K562 (cell line): ENCODE measurements at regions not wholly inside any gene's neighbourhood (a gene's known extent, or its start where the extent isn't known, plus 50 kb on each side); places are given as distances from the start of the nearest gene placed in this dataset.

Source experiments
- ATAC-seq: fragments of 200-7000 bp; cut with Tn5 transposase; 3 replicates; pipeline ENCODE4 v1.9.1; 2020; ENCODE audit warnings: moderate library complexity
- BruUV-seq: library from RNA; stranded (reverse); fragments of 400-500 nt; replicated peaks from 2 replicates; lab custom pipeline; 2021; lab: Mats Ljungman, UMichigan
- CTCF ChIA-PET: fragments of 300-600 bp; formaldehyde crosslinking; extraction: SDS; loops from one replicate; lab custom pipeline; 2021; ENCODE audit warnings: low intra/inter-chr PET ratio; lab: Yijun Ruan, JAX
- POLR2A ChIA-PET: fragments of 300-600, 350-650 bp; sonication (Branson Sonifier 250); formaldehyde crosslinking; extraction: SDS; loops from one replicate; lab custom pipeline; 2021; ENCODE audit warnings: antibody characterized with exemption, inconsistent platforms; lab: Yijun Ruan, JAX
- DNase-seq, 4 experiments: peaks; one replicate each; pipeline versions ENCODE4 v3.0.0 to v3.0.0-alpha.2; 2011 to 2018; ENCODE audit warnings: low spot score in 3 of 4, mixed read lengths in 3 of 4; ENCODE audit errors: extremely low read depth in 1 of 4
- FAIRE-seq: peaks from 2 replicates; lab custom pipeline; 2011; peaks lifted over from hg19 to GRCh38; lab: Jason Lieb, UNC
- H2AFZ ChIP-seq: 2 replicates; pipeline ENCODE4 v1.6.0; 2011; ENCODE audit warnings: low read depth, low read length, control low read depth, inconsistent platforms
- H3K27ac ChIP-seq: fragments of 200-600 bp; 3 replicates; pipeline ENCODE4 v1.8.0; 2011; ENCODE audit warnings: low read depth, mild to moderate bottlenecking, control low read depth, inconsistent platforms, low read length, moderate library complexity, mixed read lengths; ENCODE audit errors: extremely low read depth
- H3K27me3 ChIP-seq, 2 experiments: fragments of 300-600 bp in 1 of 2; 2 replicates in 1 of 2; 3 replicates in 1 of 2; pipeline versions ENCODE4 v1.6.0 to v1.8.0; 2011; ENCODE audit warnings: inconsistent platforms in 2 of 2, low read length in 2 of 2, mild to moderate bottlenecking in 1 of 2, mixed read lengths in 1 of 2, moderate library complexity in 1 of 2; ENCODE audit not compliant: control insufficient read depth in 2 of 2, insufficient read depth in 2 of 2
- H3K36me3 ChIP-seq: fragments of 300-600 bp; 3 replicates; pipeline ENCODE4 v1.8.0; 2011; ENCODE audit warnings: mild to moderate bottlenecking, low read length, inconsistent platforms; ENCODE audit not compliant: control insufficient read depth, insufficient read depth
- H3K4me1 ChIP-seq, 2 experiments: fragments of 200-600 bp in 1 of 2; replicated peaks in 1 of 2; 2 replicates in 1 of 2; 3 replicates in 1 of 2; pipeline versions ENCODE4 v1.5.1 to v1.8.0; 2011; ENCODE audit warnings: inconsistent platforms in 2 of 2, low read length in 2 of 2, mild to moderate bottlenecking in 1 of 2, mixed read lengths in 1 of 2, moderate library complexity in 1 of 2; ENCODE audit not compliant: control insufficient read depth in 2 of 2, insufficient read depth in 2 of 2
- H3K4me2 ChIP-seq: 2 replicates; pipeline ENCODE4 v1.6.1; 2011; ENCODE audit warnings: low read length, control low read depth, inconsistent platforms, mixed read lengths; ENCODE audit not compliant: insufficient read depth
- H3K4me3 ChIP-seq: fragments of 200-600 bp; sonication (generic), shearing (Covaris generic); 2 replicates; pipeline ENCODE4 v1.5.1; 2016; ENCODE audit warnings: control low read depth, inconsistent platforms
- H3K79me2 ChIP-seq: fragments of 200-600 bp; 3 replicates; pipeline ENCODE4 v1.8.0; 2011; ENCODE audit warnings: low read length, inconsistent platforms; ENCODE audit not compliant: control insufficient read depth, insufficient read depth
- H3K9ac ChIP-seq, 2 experiments: 2 replicates each; pipeline versions ENCODE4 v1.6.0 to v1.6.1; 2011; ENCODE audit warnings: low read depth in 2 of 2, low read length in 2 of 2, control low read depth in 1 of 2, inconsistent platforms in 1 of 2, mild to moderate bottlenecking in 1 of 2, mixed read lengths in 1 of 2; ENCODE audit not compliant: insufficient read depth in 1 of 2
- H3K9me1 ChIP-seq: one replicate; pipeline ENCODE4 v1.6.0; 2011; ENCODE audit warnings: inconsistent platforms, mild to moderate bottlenecking, low read length, moderate library complexity; ENCODE audit not compliant: control insufficient read depth, insufficient read depth
- H3K9me3 ChIP-seq: replicated peaks from 2 replicates; pipeline ENCODE4 v1.5.1; 2011; ENCODE audit warnings: low read depth, low read length, inconsistent platforms; ENCODE audit not compliant: control insufficient read depth, insufficient read depth
- H4K20me1 ChIP-seq: replicated peaks from 2 replicates; pipeline ENCODE4 v1.6.1; 2011; ENCODE audit warnings: low read length, inconsistent platforms, mixed read lengths; ENCODE audit not compliant: control insufficient read depth, insufficient read depth
- CHD2 ChIP-seq: IDR thresholded peaks from 2 replicates; pipeline ENCODE4 v1.6.1; 2011; ENCODE audit warnings: low read depth, low read length
- CHD4 ChIP-seq: fragments of 200-600 bp; sonication (generic); IDR thresholded peaks from 3 replicates; pipeline ENCODE4 v1.6.1; 2012; ENCODE audit warnings: low read depth, mild to moderate bottlenecking, mixed read lengths, low read length, inconsistent platforms; ENCODE audit not compliant: insufficient read depth, insufficient replicate concordance, poor library complexity, severe bottlenecking
- EP400 ChIP-seq: fragments of 450-650 bp; IDR thresholded peaks from 2 replicates; pipeline ENCODE4 v1.6.1; 2017; ENCODE audit warnings: antibody characterized with exemption, mild to moderate bottlenecking, moderate library complexity
- FOXJ3 ChIP-seq: sonication (generic); formaldehyde crosslinking; IDR thresholded peaks from 2 replicates; pipeline ENCODE4 v1.4.0; 2020; ENCODE audit warnings: mild to moderate bottlenecking, missing genetic modification reagents
- IRF2 ChIP-seq: sonication (generic); formaldehyde crosslinking; IDR thresholded peaks from 2 replicates; pipeline ENCODE4 v1.8.1; 2022; ENCODE audit warnings: mild to moderate bottlenecking, missing genetic modification reagents
- MEF2A ChIP-seq: IDR thresholded peaks from 2 replicates; pipeline ENCODE4 v1.6.1; 2011; ENCODE audit warnings: low read depth, mild to moderate bottlenecking, low read length, moderate library complexity; ENCODE audit not compliant: control insufficient read depth
- TEAD1 ChIP-seq, 2 experiments: fragments of 450-650 bp in 1 of 2; sonication (generic) in 1 of 2; formaldehyde crosslinking; IDR thresholded peaks; 2 replicates each; pipeline versions ENCODE4 v1.4.0 to v1.8.0; 2020 to 2022; ENCODE audit warnings: mild to moderate bottlenecking in 2 of 2, missing genetic modification reagents in 1 of 2
- TEAD4 ChIP-seq, 2 experiments: sonication (generic) in 1 of 2; formaldehyde crosslinking in 1 of 2; IDR thresholded peaks; 2 replicates each; pipeline versions ENCODE4 v1.6.1 to v1.8.0; 2012 to 2022; ENCODE audit warnings: borderline replicate concordance in 1 of 2, inconsistent platforms in 1 of 2, low read length in 1 of 2, mild to moderate bottlenecking in 1 of 2, missing genetic modification reagents in 1 of 2
- ZC3H11A ChIP-seq: IDR thresholded peaks from 2 replicates; pipeline ENCODE4 v1.6.1; 2012; ENCODE audit warnings: low read depth, low read length, improper control_type of control experiment
- ZNF57 ChIP-seq: fragments of 450-650 bp; formaldehyde crosslinking; IDR thresholded peaks from 2 replicates; pipeline ENCODE4 v1.4.0; 2020; ENCODE audit warnings: mild to moderate bottlenecking, moderate library complexity
- ZNF589 ChIP-seq: fragments of 200-800 bp; sonication (Bioruptor generic); IDR thresholded peaks from 2 replicates; pipeline ENCODE4 v1.6.1; 2016; ENCODE audit warnings: low read depth, missing genetic modification characterization, missing compliant biosample characterization
- ZNF699 ChIP-seq: fragments of 250-450 bp; sonication (Bioruptor Pico); IDR thresholded peaks from 2 replicates; pipeline ENCODE4 v1.8.0; 2021; ENCODE audit warnings: mild to moderate bottlenecking, moderate library complexity; ENCODE audit not compliant: insufficient replicate concordance
- ZNF76 ChIP-seq: fragments of 250-450 bp; sonication (Bioruptor Pico); IDR thresholded peaks from 2 replicates; pipeline ENCODE4 v1.4.0; 2020; ENCODE audit warnings: mild to moderate bottlenecking, moderate library complexity, borderline replicate concordance
- WGBS: fragments of 100-300 bp; shearing (Covaris generic); methylation state at CpG from one replicate; pipeline ENCODE4 v1.1.6; 2016; ENCODE audit warnings: low coverage, mixed read lengths; ENCODE audit not compliant: insufficient coverage; ENCODE audit errors: missing lambda C conversion rate; 5-methylcytosine and 5-hydroxymethylcytosine counted together
- in situ Hi-C: fragments of 300-500 bp; cut with MboI; formaldehyde crosslinking; loops from 4 replicates; pipeline ENCODE4 v1.15.0; 2018; ENCODE audit warnings: inconsistent platforms, mixed read lengths
- intact Hi-C: fragments of 100-400 bp; cut with micrococcal nuclease; formaldehyde crosslinking; loops from 2 replicates; pipeline ENCODE4 v1.14.2; 2022
- TF ChIP-seq, protein P1 (sequence below): sonication (generic); formaldehyde crosslinking; IDR thresholded peaks from 2 replicates; pipeline ENCODE4 v1.8.1; 2022; ENCODE audit warnings: missing genetic modification reagents
- TF ChIP-seq, protein P2 (sequence below): fragments of 450-650 bp; IDR thresholded peaks from 2 replicates; pipeline ENCODE4 v1.6.1; 2016; ENCODE audit warnings: low read depth

DNA sequence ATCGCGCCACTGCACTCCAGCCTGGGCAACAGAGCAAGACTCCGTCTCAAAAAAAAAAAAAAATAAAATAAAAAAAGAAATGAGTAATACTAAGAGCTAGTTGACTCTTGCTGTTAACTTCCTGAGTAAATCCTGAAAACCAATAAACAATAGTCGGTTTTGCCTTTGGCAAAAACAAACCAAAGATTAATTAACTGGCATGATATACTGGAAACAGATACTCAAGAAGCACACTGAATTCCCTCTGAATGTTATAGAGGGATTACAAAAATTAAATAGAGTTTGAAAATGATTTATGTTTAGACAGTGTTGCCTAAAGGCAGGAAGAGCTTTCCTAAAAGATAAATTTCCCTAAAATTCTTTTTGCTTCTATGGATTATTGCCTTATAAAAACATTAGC is 1702.3 kb downstream of the STIM2 start:
- H3K9me1 ChIP-seq = no peaks in the 10 kb centered on the region
- ATAC-seq (no peak), DNase-seq (no peak), FAIRE-seq (no peak)
- H3K4me1 ChIP-seq = no peaks in the 10 kb centered on the region
- no TSS peak for BruUV-seq
- in situ Hi-C loops (no loop called here), intact Hi-C loops (no loop called here)
- ChIA-PET CTCF (no interaction called here), POLR2A (interaction anchor here (0.8 kb wide), 1 partner anchor 473 kb away, joined by 5 read pairs; no protein-coding TSS in a partner anchor)
- H3K27me3 ChIP-seq = no peaks in the 10 kb centered on the region
- no peak overlapping the region for H3K9ac ChIP-seq
- H3K4me2 ChIP-seq = no peak overlapping the region
- no peaks in the 10 kb centered on the region for H3K9me3 ChIP-seq
- H4K20me1 ChIP-seq = no peaks in the 10 kb centered on the region
- no peak overlapping the region for H3K4me3 ChIP-seq
- no peak overlapping the region for H3K27ac ChIP-seq
- H3K36me3 ChIP-seq = no peaks in the 10 kb centered on the region
- 0% methylated on average over 1 of the region's 4 CpGs for WGBS
- no peak overlapping the region for H2AFZ ChIP-seq
- no peaks in the 10 kb centered on the region for H3K79me2 ChIP-seq
- no peak for TF ChIP-seq ZNF57 (CRISPR knock-in tag)
- TF ChIP-seq ZNF76 = no peak
- TF ChIP-seq FOXJ3 = no peak
- no peak for TF ChIP-seq TEAD4 (IDR thresholded peaks at IDR 0.05; ENCODE audit: low read length)
- no peak for TF ChIP-seq TEAD4 (CRISPR knock-in tag; IDR thresholded peaks at IDR 0.05; ENCODE audit: borderline replicate concordance)
- TF ChIP-seq EP400 = no peak
- TF ChIP-seq ZNF699 = no peak
- no peak for TF ChIP-seq IRF2
- TF ChIP-seq, protein P1, sequence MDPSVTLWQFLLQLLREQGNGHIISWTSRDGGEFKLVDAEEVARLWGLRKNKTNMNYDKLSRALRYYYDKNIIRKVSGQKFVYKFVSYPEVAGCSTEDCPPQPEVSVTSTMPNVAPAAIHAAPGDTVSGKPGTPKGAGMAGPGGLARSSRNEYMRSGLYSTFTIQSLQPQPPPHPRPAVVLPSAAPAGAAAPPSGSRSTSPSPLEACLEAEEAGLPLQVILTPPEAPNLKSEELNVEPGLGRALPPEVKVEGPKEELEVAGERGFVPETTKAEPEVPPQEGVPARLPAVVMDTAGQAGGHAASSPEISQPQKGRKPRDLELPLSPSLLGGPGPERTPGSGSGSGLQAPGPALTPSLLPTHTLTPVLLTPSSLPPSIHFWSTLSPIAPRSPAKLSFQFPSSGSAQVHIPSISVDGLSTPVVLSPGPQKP (CRISPR knock-in tag) = no peak
- TF ChIP-seq TEAD1 (CRISPR knock-in tag; IDR thresholded peaks at IDR 0.05) = no peak
- TF ChIP-seq MEF2A = no peak
- no peak for TF ChIP-seq ZC3H11A
- no peak for TF ChIP-seq ZNF589
- no peak for TF ChIP-seq CHD4
- TF ChIP-seq CHD2 = no peak
- TF ChIP-seq, protein P2, sequence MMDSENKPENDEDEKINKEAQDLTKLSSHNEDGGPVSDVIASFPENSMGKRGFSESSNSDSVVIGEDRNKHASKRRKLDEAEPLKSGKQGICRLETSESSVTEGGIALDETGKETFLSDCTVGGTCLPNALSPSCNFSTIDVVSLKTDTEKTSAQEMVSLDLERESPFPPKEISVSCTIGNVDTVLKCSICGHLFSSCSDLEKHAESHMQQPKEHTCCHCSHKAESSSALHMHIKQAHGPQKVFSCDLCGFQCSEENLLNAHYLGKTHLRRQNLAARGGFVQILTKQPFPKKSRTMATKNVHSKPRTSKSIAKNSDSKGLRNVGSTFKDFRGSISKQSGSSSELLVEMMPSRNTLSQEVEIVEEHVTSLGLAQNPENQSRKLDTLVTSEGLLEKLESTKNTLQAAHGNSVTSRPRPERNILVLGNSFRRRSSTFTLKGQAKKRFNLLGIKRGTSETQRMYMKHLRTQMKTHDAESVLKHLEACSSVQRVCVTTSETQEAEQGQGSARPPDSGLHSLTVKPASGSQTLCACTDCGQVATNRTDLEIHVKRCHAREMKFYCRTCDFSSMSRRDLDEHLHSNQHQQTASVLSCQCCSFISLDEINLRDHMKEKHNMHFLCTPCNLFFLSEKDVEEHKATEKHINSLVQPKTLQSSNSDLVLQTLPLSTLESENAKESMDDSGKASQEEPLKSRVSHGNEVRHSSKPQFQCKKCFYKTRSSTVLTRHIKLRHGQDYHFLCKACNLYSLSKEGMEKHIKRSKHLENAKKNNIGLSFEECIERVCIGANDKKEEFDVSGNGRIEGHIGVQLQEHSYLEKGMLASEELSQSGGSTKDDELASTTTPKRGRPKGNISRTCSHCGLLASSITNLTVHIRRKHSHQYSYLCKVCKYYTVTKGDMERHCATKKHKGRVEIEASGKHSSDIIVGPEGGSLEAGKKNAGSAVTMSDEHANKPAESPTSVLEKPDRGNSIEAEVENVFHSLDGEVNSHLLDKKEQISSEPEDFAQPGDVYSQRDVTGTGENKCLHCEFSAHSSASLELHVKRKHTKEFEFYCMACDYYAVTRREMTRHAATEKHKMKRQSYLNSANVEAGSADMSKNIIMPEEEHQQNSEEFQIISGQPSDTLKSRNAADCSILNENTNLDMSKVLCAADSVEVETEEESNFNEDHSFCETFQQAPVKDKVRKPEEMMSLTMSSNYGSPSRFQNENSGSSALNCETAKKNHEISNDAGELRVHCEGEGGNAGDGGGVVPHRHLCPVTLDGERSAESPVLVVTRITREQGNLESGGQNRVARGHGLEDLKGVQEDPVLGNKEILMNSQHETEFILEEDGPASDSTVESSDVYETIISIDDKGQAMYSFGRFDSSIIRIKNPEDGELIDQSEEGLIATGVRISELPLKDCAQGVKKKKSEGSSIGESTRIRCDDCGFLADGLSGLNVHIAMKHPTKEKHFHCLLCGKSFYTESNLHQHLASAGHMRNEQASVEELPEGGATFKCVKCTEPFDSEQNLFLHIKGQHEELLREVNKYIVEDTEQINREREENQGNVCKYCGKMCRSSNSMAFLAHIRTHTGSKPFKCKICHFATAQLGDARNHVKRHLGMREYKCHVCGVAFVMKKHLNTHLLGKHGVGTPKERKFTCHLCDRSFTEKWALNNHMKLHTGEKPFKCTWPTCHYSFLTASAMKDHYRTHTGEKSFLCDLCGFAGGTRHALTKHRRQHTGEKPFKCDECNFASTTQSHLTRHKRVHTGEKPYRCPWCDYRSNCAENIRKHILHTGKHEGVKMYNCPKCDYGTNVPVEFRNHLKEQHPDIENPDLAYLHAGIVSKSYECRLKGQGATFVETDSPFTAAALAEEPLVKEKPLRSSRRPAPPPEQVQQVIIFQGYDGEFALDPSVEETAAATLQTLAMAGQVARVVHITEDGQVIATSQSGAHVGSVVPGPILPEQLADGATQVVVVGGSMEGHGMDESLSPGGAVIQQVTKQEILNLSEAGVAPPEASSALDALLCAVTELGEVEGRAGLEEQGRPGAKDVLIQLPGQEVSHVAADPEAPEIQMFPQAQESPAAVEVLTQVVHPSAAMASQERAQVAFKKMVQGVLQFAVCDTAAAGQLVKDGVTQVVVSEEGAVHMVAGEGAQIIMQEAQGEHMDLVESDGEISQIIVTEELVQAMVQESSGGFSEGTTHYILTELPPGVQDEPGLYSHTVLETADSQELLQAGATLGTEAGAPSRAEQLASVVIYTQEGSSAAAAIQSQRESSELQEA = no peak
